GM10266 (cell line): ENCODE measurements at regions not wholly inside any gene's neighbourhood (a gene's known extent, or its start where the extent isn't known, plus 50 kb on each side); places are given as distances from the start of the nearest gene placed in this dataset.

ENCODE experiments used
- DNase-seq: peaks from one replicate; pipeline ENCODE4 v3.0.0; 2012; ENCODE audit errors: extremely low spot score
- TF ChIP-seq, protein P1 (sequence below): IDR thresholded peaks from 2 replicates; pipeline ENCODE4 v1.5.1; 2012; ENCODE audit warnings: mild to moderate bottlenecking, low read depth; ENCODE audit not compliant: control insufficient read depth, insufficient read depth; ENCODE audit errors: missing control alignments

DNA sequence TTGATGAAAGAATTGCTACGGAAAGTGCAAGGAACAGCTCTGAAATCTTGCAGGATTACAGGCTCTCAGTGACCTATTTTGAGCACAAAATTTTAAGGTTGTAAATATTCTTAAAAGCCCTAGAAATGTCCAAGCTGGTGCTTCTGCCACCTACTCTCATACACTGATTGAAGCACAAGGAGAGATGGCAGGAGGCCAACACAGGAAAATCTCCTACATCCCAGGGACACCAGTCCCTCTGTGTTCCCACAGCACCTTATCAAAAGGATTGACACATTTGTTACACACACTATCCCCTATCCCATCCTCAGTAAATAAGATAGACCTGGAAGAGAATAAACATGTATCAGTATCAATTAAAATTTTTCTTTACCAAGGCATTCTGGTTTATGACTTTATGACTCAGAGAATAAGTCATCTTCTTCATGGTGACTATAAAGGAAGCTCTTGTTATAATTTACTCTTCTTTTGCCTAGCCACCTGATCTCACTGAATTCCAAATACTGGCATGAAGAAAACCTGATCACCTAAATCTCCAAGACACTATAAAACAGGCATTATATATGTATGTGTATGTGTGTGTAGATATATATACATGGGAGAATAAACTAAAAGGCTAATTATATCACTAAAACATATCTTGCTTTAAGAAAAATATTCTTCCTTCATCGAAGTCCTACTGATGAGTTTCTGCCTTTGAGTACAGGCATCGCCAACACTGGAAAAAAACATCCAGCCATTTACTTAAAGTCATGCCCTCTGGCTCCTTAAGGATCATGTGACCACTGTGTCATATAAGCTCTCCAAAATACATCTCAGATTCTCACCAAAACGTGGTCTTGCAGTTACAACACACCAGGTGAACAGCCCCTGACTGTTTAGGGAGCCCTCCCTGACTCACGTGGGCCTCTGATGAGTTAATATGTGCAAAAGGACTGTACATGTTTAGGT lies 208.1 kb upstream of the NR2F2 start:
- TF ChIP-seq, protein P1, sequence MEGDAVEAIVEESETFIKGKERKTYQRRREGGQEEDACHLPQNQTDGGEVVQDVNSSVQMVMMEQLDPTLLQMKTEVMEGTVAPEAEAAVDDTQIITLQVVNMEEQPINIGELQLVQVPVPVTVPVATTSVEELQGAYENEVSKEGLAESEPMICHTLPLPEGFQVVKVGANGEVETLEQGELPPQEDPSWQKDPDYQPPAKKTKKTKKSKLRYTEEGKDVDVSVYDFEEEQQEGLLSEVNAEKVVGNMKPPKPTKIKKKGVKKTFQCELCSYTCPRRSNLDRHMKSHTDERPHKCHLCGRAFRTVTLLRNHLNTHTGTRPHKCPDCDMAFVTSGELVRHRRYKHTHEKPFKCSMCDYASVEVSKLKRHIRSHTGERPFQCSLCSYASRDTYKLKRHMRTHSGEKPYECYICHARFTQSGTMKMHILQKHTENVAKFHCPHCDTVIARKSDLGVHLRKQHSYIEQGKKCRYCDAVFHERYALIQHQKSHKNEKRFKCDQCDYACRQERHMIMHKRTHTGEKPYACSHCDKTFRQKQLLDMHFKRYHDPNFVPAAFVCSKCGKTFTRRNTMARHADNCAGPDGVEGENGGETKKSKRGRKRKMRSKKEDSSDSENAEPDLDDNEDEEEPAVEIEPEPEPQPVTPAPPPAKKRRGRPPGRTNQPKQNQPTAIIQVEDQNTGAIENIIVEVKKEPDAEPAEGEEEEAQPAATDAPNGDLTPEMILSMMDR: no peak

DNA sequence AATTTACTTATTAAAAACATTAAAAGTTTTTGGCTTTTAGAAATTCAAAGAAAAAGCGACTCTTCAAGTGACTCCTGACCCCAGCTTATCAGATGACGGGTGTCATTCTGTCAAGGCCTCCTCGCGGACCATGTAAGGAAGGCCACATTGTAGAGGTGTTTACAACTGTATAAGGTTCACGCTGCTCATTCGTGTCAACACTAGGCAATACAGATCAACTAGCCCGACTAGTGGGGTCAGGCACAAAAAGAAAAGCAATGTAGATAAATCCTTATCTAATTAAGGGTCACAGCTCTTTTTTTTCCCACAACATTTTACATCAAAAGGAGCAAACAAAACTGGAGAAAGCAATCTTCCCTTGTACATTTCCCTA lies 207.5 kb upstream of the NR2F2 start:
- no peak for DNase-seq
- TF ChIP-seq, protein P1: no peak

More for the DNA sequence above, 208.1 kb upstream of the NR2F2 start:
- no peak for DNase-seq

DNA sequence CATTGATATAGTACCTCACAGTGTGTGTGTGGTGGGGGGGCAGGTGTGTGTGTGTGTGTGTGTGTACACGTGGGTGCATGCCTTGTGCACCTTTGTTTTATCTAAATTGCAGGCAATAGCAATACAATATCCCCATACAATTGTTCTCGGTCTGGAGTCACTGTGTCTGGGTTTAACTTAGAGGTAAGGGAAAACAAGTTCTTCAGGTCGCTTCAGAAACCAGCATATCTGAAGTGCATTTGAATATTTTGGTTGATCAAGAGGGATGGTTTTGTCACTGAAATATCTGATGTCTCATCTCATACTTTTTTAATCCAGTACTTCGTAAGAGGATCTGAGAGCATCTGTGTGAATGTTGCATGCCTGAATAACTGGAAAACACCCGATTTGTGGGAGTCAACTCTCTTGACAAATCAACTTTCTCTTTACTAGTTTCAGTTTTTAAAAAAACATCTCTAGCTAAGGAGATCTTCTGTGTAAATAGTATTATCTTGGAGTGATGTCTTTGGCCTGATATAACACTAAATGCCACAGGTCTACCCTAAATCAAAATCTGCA lies 206.8 kb upstream of the NR2F2 start:
- TF ChIP-seq, protein P1: no peak
- no peak for DNase-seq

DNA sequence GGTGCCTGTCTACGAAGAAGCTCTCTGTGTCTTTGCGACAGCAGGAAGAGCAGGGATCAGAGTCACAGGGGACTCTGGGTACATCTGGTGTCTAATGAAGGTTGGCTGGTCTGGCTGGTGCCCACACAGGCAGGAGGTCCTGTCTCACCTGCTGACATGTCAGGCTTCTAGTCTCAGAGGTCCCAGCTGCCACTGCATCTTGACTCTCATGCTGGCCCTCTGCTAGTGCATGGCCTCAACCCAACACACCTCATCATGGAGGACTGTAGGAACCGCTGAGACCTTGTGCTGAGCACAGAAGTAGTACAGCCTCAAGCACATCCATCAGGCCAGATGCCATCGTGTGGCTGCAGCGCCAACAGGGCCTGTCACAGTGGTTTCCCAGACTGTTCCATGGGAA lies 206.1 kb upstream of the NR2F2 start:
- no peak for DNase-seq
- TF ChIP-seq, protein P1: no peak

DNA sequence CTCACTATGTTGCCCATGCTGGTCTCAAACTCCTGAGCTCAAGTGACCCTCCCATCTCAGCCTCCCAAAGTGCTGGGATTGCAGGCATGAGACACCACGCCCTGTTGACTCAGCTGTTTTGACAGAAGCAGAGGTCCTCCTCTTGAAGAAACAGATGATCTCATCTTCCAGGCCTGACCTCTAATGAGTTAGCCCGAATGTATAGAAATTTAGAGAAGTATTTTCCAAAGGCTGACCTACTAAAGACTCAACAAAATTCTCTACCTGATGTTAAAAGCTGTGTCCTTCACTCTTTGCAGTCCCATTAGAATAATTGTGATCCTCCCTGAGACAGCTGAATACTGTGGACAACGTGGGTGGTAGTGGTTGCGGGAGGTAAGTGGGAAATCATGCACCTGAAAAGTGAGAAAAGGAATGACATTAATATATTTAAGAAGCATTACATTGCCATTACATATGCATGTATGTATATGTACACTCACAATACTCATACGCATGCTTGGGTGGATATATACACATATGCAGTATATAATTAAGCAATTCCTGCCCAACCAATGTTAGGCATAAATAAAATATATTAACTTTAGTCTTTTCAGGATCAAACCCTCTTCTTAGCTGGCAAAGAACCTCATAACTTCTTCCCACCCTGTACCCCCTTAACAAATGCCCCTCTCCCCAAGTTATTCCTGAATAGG lies 204.6 kb upstream of the NR2F2 start:
- TF ChIP-seq, protein P1: no peak
- no peak for DNase-seq

DNA sequence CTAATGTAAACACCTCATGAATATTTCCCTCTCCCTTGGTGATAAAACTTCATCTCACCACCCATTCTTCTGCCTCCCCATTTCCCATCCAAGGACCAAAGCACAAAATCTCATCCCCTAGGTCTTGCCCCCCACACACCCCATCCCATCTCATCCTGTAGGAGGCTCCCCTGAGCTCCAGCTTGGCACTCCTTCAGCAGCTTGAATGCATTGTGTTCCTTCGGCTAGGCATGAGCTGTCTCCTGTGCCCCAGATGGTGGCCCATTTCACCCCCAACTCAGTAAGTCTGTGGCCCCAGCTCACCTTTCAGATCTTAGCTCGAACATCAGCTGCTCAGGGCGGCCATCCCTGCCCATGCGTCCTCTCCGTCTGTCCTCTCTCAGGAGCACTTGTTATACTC lies 203.6 kb upstream of the NR2F2 start:
- TF ChIP-seq, protein P1: no peak
- no peak for DNase-seq
